Stimulated activated CD4-positive, alpha-beta T cell treated with anti-CD3 and anti-CD28 coated beads, Interleukin-15, amount 100 ng/mL, for 1 hour (primary cell): ENCODE measurements at regions not wholly inside any gene's neighbourhood (a gene's known extent, or its start where the extent isn't known, plus 50 kb on each side); places are given as distances from the start of the nearest gene placed in this dataset.
"Not testable (repeated sequence)": the region's sequence is repeated elsewhere in the genome, so short reads cannot be mapped to it uniquely, and the experiment has no call there.

ENCODE experiments used
- DNase-seq, 2 donors: peaks; one replicate each; pipeline ENCODE4 v3.0.0-alpha.2; 2020; ENCODE audit warnings: low read depth in 1 of 2, low spot score in 1 of 2

DNA sequence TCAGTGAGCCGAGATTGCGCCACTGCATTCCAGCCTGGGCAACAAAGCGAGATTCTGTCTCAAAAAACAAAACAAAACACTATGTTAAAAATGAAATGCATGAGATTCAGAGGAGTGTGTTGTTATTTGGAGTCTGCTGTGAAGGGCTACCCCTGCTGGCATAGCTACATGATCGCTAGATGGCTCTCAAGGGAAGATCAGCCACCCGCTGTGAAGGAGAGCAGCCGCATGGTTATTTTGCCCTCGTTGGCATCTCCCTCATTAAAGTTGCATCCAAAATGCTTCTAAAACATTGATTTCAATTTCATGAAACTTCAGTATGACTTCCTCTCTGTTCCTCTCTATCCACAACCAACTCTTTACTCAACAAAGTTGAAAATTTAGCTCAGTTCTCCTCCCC is 54.8 kb upstream of the NDUFV2 start:
- no peak for DNase-seq

DNA sequence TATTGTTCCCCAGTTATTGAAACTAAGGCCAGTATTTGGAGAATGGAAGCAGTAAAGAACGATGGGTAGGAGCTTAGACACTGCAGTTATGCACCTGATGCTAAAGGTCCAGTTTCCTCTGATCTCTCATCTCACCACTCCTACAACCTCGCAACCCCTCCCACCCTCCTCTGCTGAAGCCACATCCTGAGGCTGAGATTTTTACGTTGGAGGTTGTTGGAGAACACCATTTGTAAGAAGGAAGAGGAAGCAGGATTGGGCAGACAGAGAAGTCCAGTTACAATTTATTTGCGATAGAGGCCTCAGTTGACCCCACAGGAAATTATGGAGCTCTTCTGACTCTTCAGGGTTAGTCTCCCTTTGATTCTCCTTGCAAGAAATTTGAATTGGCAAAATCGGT is 54.3 kb upstream of the NDUFV2 start:
- no peak for DNase-seq

DNA sequence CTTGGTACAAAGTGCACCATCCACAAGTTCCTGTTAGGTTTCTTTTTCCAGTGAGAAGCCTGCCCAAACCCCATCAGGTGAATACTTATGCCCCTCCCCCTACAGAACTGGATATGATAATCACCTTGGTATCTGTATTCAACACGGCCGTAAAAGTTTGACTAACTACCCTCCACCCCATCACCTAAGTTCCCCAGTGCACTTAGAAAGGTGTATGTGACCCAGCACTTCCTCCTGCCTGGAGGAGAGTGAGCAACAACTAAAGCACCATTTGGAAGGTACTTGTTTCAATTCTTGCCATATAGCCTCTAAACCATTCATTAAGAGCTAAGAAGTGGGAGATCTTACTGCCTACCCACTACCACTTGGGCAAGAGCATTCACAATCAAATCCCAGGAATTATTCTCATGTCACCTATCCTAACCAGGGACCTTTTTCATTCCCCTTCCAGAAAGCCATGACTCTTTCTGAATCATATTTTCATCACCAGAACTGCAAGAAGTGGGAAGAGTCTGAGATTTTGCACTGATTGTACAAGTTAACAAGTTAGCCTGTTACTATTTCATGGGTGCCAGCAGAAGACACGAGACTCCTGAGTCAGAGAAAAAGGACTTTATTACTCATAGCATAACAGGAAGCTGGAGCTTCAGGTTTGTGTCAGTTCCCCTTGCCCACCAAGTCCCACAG is 53.5 kb upstream of the NDUFV2 start:
- no peak for DNase-seq

DNA sequence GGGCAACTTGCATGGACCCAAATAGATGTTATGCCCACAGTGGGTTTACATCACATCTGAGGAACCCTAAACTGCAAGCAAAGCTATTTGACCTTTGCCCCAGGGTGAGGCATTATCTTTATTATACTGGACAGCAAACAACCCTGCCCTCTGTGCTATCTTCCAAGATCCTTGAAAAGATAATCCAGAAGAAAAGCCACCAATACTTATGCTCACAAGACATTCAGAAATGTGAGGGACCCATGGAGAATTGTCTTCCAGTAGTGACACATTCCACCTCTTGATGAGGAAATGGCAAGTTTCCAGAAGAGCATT is 53.0 kb upstream of the NDUFV2 start:
- no peak for DNase-seq

DNA sequence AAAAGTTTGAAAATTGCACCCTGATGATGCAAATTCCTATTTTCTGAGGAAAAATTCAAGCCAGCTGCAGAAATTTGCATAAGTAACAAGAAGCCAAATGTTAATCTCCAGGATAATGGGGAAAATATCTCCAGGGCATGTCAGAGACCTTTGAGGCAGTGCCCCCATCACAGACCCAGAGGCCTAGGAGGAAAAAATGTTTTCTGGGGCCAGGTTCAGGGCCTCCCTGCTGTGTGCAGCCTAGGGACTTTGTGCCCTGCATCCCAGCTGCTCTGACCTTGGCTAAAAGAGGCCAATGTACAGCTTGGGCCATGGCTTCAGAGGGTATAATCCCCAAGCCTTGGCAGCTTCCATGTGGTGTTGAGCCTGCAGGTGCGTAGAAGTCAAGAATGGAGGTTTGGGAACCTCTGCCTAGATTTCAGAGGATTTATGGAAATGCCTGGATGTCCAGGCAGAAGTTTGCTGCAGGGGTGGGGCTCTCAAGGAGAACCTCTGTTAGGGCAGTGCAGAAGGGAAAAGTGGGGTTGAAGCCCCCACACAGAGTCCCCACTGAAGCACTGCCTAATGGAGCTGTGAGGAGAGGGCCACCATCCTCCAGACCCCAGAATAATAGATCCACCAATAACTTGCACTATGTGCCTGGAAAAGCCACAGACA is 51.7 kb upstream of the NDUFV2 start:
- not testable (repeated sequence) for DNase-seq
